ENCODE measurements at regions not wholly inside any gene's neighbourhood (a gene's known extent, or its start where the extent isn't known, plus 50 kb on each side); places are given as distances from the start of the nearest gene placed in this dataset.

GRCh38 chr6:99093456-99094190 is 145.9 kb upstream of the FBXL4 start:
- no peak for TF ChIP-seq CTCF (IDR thresholded peaks at IDR 0.05)
- no peak for TF ChIP-seq POLR2A (IDR thresholded peaks at IDR 0.05)

Data from adrenal gland (tissue), 5 donors.